GM23338 (cell line): ENCODE measurements at regions not wholly inside any gene's neighbourhood (a gene's known extent, or its start where the extent isn't known, plus 50 kb on each side); places are given as distances from the start of the nearest gene placed in this dataset.

Experiments
- ATAC-seq: fragments of 200-7000 bp; cut with Tn5 transposase; 3 replicates; pipeline ENCODE4 v1.9.1; 2020
- DNase-seq: peaks from one replicate; pipeline ENCODE4 v3.0.0-alpha.2; 2015; ENCODE audit warnings: low spot score
- H2AFZ ChIP-seq: fragments of 200-600 bp; sonication (generic); 2 replicates; pipeline ENCODE4 v1.8.0; 2016; ENCODE audit warnings: antibody characterized with exemption, mild to moderate bottlenecking, moderate library complexity
- H3F3A ChIP-seq: fragments of 200-600 bp; sonication (generic); replicated peaks from 2 replicates; pipeline ENCODE4 v1.8.0; 2017; ENCODE audit warnings: antibody characterized with exemption, mixed run types, low read depth
- H3K27ac ChIP-seq: fragments of 200-600 bp; sonication (generic); 2 replicates; pipeline ENCODE4 v1.6.1; 2016; ENCODE audit warnings: low read depth
- H3K27me3 ChIP-seq: fragments of 200-600 bp; sonication (generic); 2 replicates; pipeline ENCODE4 v1.8.0; 2016; ENCODE audit warnings: mild to moderate bottlenecking, mixed run types, moderate library complexity; ENCODE audit not compliant: insufficient read depth
- H3K36me3 ChIP-seq: fragments of 200-600 bp; sonication (generic); 2 replicates; pipeline ENCODE4 v1.8.0; 2016; ENCODE audit warnings: mild to moderate bottlenecking; ENCODE audit not compliant: insufficient read depth
- H3K4me1 ChIP-seq: fragments of 200-600 bp; sonication (generic); 2 replicates; pipeline ENCODE4 v1.8.0; 2016; ENCODE audit warnings: mild to moderate bottlenecking, moderate library complexity; ENCODE audit not compliant: insufficient read depth
- H3K4me2 ChIP-seq: fragments of 200-600 bp; sonication (generic); 2 replicates; pipeline ENCODE4 v1.7.1; 2017; ENCODE audit warnings: mixed run types
- H3K4me3 ChIP-seq: fragments of 200-600 bp; sonication (generic); 2 replicates; pipeline ENCODE4 v1.6.1; 2016; ENCODE audit warnings: mixed run types
- H3K79me2 ChIP-seq: fragments of 200-600 bp; sonication (generic); replicated peaks from 2 replicates; pipeline ENCODE4 v1.8.0; 2017; ENCODE audit warnings: mild to moderate bottlenecking; ENCODE audit not compliant: insufficient read depth
- H3K9me2 ChIP-seq: fragments of 200-600 bp; sonication (generic); 2 replicates; pipeline ENCODE4 v1.8.0; 2017; ENCODE audit not compliant: insufficient read depth
- H4K20me1 ChIP-seq: fragments of 200-600 bp; sonication (generic); replicated peaks from 2 replicates; pipeline ENCODE4 v1.8.0; 2017; ENCODE audit warnings: mild to moderate bottlenecking; ENCODE audit not compliant: insufficient read depth
- H3K27ac Mint-ChIP-seq: 2 replicates; pipeline ENCODE4 v1.8.0; 2020; ENCODE audit warnings: inconsistent platforms, mild to moderate bottlenecking, moderate library complexity, mixed read lengths
- H3K27me3 Mint-ChIP-seq: 3 replicates; pipeline ENCODE4 v1.8.0; 2022; ENCODE audit warnings: low read depth, mild to moderate bottlenecking, moderate library complexity, mixed read lengths, inconsistent platforms; ENCODE audit not compliant: insufficient read depth, poor library complexity
- H3K36me3 Mint-ChIP-seq: 3 replicates; pipeline ENCODE4 v1.8.0; 2021; ENCODE audit warnings: low read depth, mild to moderate bottlenecking, inconsistent platforms, moderate library complexity, mixed read lengths
- H3K4me1 Mint-ChIP-seq: 3 replicates; pipeline ENCODE4 v1.8.0; 2020; ENCODE audit warnings: mild to moderate bottlenecking, inconsistent platforms, mixed read lengths
- H3K4me3 Mint-ChIP-seq: 3 replicates; pipeline ENCODE4 v1.8.0; 2021; ENCODE audit warnings: moderate library complexity, mild to moderate bottlenecking, inconsistent platforms, mixed read lengths
- H3K9me3 Mint-ChIP-seq: 3 replicates; pipeline ENCODE4 v1.8.0; 2020; ENCODE audit warnings: moderate library complexity, mild to moderate bottlenecking, inconsistent platforms, mixed read lengths
- CREB1 ChIP-seq: fragments of 250-450 bp; sonication (Bioruptor Pico); IDR thresholded peaks from 2 replicates; pipeline ENCODE4 v1.5.0; 2020; ENCODE audit warnings: low read depth, mild to moderate bottlenecking, moderate library complexity
- ETS1 ChIP-seq: IDR thresholded peaks from 2 replicates; pipeline ENCODE4 v1.6.1; 2016; ENCODE audit warnings: antibody characterized with exemption
- EZH2phosphoT487 ChIP-seq: fragments of 200-600 bp; sonication (generic); IDR thresholded peaks from one replicate; pipeline ENCODE4 v1.8.1; 2018; ENCODE audit warnings: antibody characterized with exemption; ENCODE audit not compliant: unreplicated experiment
- POLR2AphosphoS5 ChIP-seq: IDR thresholded peaks from 2 replicates; pipeline ENCODE4 v1.6.1; 2016; ENCODE audit warnings: antibody characterized with exemption, low read depth
- REST ChIP-seq: IDR thresholded peaks from one replicate; pipeline ENCODE4 v1.6.1; 2018; ENCODE audit warnings: antibody characterized with exemption; ENCODE audit not compliant: unreplicated experiment
- STAT1 ChIP-seq: IDR thresholded peaks from one replicate; pipeline ENCODE4 v1.6.1; 2016; ENCODE audit warnings: antibody characterized with exemption; ENCODE audit not compliant: unreplicated experiment
- ZNF114 ChIP-seq: fragments of 250-450 bp; sonication (Bioruptor Pico); IDR thresholded peaks from 2 replicates; pipeline ENCODE4 v1.5.0; 2020; ENCODE audit warnings: mild to moderate bottlenecking, moderate library complexity
- ZNF331 ChIP-seq: fragments of 250-450 bp; sonication (Bioruptor Pico); IDR thresholded peaks from 2 replicates; pipeline ENCODE4 v1.5.0; 2020; ENCODE audit warnings: low read depth, mild to moderate bottlenecking, moderate library complexity
- TF ChIP-seq, protein P1 (sequence below): fragments of 250-450 bp; sonication (Bioruptor Pico); IDR thresholded peaks from 2 replicates; pipeline ENCODE4 v1.5.0; 2020; ENCODE audit warnings: mild to moderate bottlenecking, moderate library complexity

DNA sequence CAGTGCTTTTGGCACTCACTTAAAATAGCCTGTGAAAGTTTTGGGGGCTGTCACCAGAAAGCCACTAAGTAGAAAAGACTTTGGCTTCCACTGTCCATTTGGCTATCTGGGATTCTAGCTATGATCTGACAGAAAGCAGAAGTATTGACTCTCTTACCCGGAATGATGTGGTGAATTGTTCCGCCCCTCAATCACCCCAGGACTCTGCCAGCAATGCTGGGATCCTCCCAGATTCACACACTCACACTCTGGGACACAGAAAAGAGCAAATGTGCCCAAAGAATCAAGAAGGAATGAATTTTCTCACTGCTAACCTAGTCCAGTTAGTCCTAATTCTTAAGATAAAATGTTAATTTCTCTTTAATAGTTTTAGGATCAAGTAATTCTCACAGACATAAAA, 576.9 kb downstream of the BNC2 start:
- Histone ChIP-seq H3K4me1 (no peaks in the 10 kb centered on the region), H3K27me3 (no peaks in the 10 kb centered on the region), H4K20me1 (no peaks in the 10 kb centered on the region), H3K4me2 (no peak overlapping the region), H3K36me3 (no peaks in the 10 kb centered on the region), H3K27ac (no peak overlapping the region), H3F3A (no peaks in the 10 kb centered on the region), H3K4me3 (no peak overlapping the region), H2AFZ (no peak overlapping the region), H3K9me2 (peaks cover 9% of the 10 kb centered on the region; the same call in 1 of the 2 replicates), H3K79me2 (no peaks in the 10 kb centered on the region)
- ATAC-seq (no peak), DNase-seq (no peak)
- Mint-ChIP-seq H3K4me1 (no peaks in the 10 kb centered on the region; the same call in 2 of the 3 replicates), H3K4me3 (no peak overlapping the region), H3K36me3 (no peaks in the 10 kb centered on the region; the same call in 2 of the 3 replicates), H3K9me3 (peaks cover under 1% of the 10 kb centered on the region; the same call in 2 of the 3 replicates), H3K27ac (no peak overlapping the region), H3K27me3 (no peaks in the 10 kb centered on the region)
- TF ChIP-seq ZNF114 (CRISPR knock-in tag) (no peak), EZH2phosphoT487 (no peak), ZNF331 (CRISPR knock-in tag) (no peak), ETS1 (no peak), REST (no peak), POLR2AphosphoS5 (no peak), STAT1 (no peak), CREB1 (no peak)
- TF ChIP-seq, protein P1, sequence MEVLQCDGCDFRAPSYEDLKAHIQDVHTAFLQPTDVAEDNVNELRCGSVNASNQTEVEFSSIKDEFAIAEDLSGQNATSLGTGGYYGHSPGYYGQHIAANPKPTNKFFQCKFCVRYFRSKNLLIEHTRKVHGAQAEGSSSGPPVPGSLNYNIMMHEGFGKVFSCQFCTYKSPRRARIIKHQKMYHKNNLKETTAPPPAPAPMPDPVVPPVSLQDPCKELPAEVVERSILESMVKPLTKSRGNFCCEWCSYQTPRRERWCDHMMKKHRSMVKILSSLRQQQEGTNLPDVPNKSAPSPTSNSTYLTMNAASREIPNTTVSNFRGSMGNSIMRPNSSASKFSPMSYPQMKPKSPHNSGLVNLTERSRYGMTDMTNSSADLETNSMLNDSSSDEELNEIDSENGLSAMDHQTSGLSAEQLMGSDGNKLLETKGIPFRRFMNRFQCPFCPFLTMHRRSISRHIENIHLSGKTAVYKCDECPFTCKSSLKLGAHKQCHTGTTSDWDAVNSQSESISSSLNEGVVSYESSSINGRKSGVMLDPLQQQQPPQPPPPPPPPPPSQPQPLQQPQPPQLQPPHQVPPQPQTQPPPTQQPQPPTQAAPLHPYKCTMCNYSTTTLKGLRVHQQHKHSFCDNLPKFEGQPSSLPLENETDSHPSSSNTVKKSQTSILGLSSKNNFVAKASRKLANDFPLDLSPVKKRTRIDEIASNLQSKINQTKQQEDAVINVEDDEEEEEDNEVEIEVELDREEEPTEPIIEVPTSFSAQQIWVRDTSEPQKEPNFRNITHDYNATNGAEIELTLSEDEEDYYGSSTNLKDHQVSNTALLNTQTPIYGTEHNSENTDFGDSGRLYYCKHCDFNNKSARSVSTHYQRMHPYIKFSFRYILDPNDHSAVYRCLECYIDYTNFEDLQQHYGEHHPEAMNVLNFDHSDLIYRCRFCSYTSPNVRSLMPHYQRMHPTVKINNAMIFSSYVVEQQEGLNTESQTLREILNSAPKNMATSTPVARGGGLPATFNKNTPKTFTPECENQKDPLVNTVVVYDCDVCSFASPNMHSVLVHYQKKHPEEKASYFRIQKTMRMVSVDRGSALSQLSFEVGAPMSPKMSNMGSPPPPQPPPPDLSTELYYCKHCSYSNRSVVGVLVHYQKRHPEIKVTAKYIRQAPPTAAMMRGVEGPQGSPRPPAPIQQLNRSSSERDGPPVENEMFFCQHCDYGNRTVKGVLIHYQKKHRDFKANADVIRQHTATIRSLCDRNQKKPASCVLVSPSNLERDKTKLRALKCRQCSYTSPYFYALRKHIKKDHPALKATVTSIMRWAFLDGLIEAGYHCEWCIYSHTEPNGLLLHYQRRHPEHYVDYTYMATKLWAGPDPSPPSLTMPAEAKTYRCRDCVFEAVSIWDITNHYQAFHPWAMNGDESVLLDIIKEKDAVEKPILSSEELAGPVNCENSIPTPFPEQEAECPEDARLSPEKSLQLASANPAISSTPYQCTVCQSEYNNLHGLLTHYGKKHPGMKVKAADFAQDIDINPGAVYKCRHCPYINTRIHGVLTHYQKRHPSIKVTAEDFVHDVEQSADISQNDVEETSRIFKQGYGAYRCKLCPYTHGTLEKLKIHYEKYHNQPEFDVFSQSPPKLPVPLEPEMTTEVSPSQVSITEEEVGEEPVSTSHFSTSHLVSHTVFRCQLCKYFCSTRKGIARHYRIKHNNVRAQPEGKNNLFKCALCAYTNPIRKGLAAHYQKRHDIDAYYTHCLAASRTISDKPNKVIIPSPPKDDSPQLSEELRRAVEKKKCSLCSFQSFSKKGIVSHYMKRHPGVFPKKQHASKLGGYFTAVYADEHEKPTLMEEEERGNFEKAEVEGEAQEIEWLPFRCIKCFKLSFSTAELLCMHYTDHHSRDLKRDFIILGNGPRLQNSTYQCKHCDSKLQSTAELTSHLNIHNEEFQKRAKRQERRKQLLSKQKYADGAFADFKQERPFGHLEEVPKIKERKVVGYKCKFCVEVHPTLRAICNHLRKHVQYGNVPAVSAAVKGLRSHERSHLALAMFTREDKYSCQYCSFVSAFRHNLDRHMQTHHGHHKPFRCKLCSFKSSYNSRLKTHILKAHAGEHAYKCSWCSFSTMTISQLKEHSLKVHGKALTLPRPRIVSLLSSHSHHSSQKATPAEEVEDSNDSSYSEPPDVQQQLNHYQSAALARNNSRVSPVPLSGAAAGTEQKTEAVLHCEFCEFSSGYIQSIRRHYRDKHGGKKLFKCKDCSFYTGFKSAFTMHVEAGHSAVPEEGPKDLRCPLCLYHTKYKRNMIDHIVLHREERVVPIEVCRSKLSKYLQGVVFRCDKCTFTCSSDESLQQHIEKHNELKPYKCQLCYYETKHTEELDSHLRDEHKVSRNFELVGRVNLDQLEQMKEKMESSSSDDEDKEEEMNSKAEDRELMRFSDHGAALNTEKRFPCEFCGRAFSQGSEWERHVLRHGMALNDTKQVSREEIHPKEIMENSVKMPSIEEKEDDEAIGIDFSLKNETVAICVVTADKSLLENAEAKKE (CRISPR knock-in tag), result no peak
